Upper lobe of right lung (tissue), 1 donor: ENCODE measurements at regions not wholly inside any gene's neighbourhood (a gene's known extent, or its start where the extent isn't known, plus 50 kb on each side); places are given as distances from the start of the nearest gene placed in this dataset.

Source experiments
- ATAC-seq: fragments of 200-7000 bp; cut with Tn5 transposase; one replicate; pipeline ENCODE4 v1.9.1; 2020; ENCODE audit warnings: mild to moderate bottlenecking, moderate library complexity
- DNase-seq: peaks from one replicate; pipeline ENCODE4 v3.0.0-alpha.2; 2020
- H3K27ac ChIP-seq: fragments of 200-600 bp; one replicate; pipeline ENCODE4 v1.8.0; 2022
- H3K27me3 ChIP-seq: fragments of 200-600 bp; one replicate; pipeline ENCODE4 v1.8.0; 2022; ENCODE audit warnings: mild to moderate bottlenecking
- H3K36me3 ChIP-seq: fragments of 200-600 bp; one replicate; pipeline ENCODE4 v1.8.0; 2022
- H3K4me1 ChIP-seq: fragments of 200-600 bp; one replicate; pipeline ENCODE4 v1.8.0; 2022
- H3K4me3 ChIP-seq: fragments of 200-600 bp; one replicate; pipeline ENCODE4 v1.8.0; 2022; ENCODE audit warnings: mild to moderate bottlenecking
- H3K9me3 ChIP-seq: fragments of 200-600 bp; one replicate; pipeline ENCODE4 v1.8.0; 2022
- intact Hi-C: fragments of 100-400 bp; cut with DNase I; formaldehyde crosslinking; loops from one replicate; pipeline ENCODE4 v1.11.0; 2022
- TF ChIP-seq, protein P1 (sequence below): fragments of 200-600 bp; IDR thresholded peaks from one replicate; pipeline ENCODE4 v1.8.0; 2022; ENCODE audit warnings: antibody characterized with exemption
- donor health status: DM: no; HTN: yes; CAD: no; lungs with severe emphysema.

DNA sequence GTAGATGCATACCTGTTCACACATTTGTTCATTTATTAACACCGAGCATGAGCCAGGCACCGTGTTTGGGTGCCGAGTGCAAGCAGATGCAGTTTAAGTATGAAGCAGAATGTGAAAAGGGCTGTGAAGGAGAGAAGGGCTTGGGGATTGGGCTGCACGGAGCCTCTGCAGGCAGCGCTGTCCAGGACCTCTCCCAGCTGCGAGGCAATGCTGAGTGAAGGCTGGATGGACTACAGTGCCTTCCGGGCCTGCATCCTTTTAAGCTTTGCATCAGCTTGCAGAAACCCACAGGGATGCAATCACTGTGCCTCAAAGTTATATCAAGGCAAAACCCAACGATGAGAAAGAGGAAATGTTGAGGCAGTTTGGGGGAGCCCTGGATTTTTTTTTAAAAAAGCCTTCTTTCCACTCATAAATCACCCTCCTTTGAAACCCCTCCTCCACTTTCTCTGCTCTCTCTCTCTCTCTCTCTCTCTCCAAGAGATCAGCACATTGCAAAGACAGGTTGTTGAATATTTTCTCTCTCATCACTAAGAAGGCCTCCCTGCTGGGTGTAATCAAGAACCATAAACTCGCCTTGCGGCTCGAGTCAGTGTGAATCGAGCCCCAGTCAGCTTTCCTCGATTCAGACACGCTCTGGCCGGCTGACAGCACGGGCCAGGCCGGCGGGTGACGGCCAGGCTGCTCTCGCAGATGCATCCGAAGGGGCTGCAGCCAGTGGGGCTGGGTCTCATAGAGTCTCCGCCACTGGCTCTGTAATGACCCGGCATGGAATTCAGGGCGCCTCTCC lies 89.2 kb upstream of the POU3F1 start:
- H3K4me1 ChIP-seq: peaks cover 6% of the 10 kb centered on the region
- intact Hi-C loops: no loop called here
- no peaks in the 10 kb centered on the region for H3K9me3 ChIP-seq
- H3K27me3 ChIP-seq: peaks cover 53% of the 10 kb centered on the region
- H3K27ac ChIP-seq: no peak overlapping the region
- TF ChIP-seq, protein P1, sequence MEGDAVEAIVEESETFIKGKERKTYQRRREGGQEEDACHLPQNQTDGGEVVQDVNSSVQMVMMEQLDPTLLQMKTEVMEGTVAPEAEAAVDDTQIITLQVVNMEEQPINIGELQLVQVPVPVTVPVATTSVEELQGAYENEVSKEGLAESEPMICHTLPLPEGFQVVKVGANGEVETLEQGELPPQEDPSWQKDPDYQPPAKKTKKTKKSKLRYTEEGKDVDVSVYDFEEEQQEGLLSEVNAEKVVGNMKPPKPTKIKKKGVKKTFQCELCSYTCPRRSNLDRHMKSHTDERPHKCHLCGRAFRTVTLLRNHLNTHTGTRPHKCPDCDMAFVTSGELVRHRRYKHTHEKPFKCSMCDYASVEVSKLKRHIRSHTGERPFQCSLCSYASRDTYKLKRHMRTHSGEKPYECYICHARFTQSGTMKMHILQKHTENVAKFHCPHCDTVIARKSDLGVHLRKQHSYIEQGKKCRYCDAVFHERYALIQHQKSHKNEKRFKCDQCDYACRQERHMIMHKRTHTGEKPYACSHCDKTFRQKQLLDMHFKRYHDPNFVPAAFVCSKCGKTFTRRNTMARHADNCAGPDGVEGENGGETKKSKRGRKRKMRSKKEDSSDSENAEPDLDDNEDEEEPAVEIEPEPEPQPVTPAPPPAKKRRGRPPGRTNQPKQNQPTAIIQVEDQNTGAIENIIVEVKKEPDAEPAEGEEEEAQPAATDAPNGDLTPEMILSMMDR: no peak
- no peak for DNase-seq
- no peak overlapping the region for H3K4me3 ChIP-seq
- ATAC-seq: no peak
- H3K36me3 ChIP-seq: no peaks in the 10 kb centered on the region

DNA sequence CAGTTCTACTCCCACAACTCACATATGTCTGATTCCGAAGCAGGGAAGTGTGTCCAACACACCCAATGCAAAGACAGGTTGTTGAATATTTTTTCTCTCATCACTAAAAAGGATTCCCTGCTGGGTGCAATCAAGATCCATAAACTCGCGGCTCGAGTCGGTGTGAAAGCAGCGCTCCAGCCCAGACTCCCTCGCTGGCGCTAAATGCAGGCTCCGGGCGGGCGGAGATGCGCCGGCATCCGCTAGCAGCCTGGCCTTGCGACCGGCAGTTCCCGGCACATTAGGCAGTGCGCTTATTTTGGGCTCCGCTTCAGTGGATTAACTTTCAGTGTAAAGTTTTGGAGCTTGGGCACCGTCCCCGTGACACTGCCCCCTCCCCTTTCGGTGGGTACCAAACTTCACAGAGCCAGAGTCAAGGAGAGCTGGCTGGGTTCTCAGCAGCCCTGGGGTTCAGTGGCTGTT lies 87.7 kb upstream of the POU3F1 start:
- Histone ChIP-seq H3K36me3 (no peaks in the 10 kb centered on the region), H3K4me1 (peaks cover 6% of the 10 kb centered on the region), H3K27ac (no peak overlapping the region), H3K27me3 (peaks cover 46% of the 10 kb centered on the region), H3K9me3 (no peaks in the 10 kb centered on the region), H3K4me3 (no peak overlapping the region)
- no peak for ATAC-seq
- TF ChIP-seq, protein P1: no peak
- DNase-seq: no peak
- intact Hi-C loops: no loop called here

DNA sequence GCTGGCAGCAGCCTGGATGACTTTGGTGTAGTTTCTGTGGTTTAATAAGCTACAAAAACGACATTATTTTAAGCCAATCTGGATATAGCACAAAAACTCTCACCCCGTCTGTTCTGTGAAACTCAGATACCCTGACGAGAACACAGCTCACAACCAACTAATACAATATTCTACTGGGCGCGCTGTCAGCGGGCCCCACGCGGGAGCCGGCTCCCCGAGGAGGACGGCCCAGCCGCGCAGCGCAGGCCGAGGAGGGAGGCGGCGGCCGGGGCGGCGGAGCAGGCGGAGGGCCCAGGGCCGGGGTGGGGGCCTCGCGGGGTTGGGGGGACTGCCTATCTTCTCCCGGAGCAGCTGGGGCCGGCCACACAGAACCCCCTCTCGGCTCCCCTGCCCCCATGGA lies 87.2 kb upstream of the POU3F1 start:
- no peaks in the 10 kb centered on the region for H3K9me3 ChIP-seq
- intact Hi-C loops: no loop called here
- H3K27me3 ChIP-seq: peaks cover 46% of the 10 kb centered on the region
- no peak overlapping the region for H3K27ac ChIP-seq
- no peak for ATAC-seq
- H3K4me1 ChIP-seq: peaks cover 6% of the 10 kb centered on the region
- no peak overlapping the region for H3K4me3 ChIP-seq
- no peaks in the 10 kb centered on the region for H3K36me3 ChIP-seq
- TF ChIP-seq, protein P1: no peak
- no peak for DNase-seq

DNA sequence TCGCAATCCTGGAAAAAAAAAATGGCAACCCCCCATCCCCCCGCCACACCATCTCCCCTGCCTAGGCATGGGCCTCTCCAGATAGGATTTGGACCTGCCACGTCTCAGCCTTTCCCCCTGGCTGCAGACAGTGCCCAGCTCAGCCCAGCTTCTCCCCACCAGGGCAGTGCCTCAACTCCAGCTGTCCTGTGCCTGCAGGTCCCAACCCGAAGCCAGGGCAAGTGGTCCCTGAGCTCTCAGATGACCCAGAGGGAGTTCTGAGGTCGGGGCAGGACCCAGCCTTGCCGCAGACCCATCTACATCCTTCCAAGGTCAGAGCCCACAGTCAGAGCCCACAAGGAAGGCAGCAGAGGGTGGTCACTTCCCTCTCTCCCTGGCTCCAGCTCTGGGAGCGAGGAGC lies 86.7 kb upstream of the POU3F1 start:
- ATAC-seq: no peak
- peaks cover 46% of the 10 kb centered on the region for H3K27me3 ChIP-seq

DNA sequence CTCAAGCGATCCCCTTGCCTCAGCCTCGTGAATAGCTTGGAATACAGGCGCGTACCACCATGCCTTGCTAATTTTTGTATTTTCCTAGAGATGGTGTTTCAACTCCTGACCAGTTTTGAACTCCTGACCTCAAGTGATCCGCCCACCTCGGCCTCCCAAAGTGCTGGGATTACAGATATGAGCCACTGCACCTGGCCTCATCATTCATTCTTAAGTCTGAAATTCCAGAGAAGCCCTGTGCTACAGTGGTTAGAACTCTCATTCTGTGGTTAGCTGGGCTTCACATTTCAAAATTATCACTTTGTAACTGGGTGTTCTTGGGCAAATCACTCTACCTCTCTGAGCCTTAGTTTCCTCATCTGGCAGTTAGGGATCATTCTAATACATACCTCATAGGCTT lies 86.1 kb upstream of the POU3F1 start:
- TF ChIP-seq, protein P1: no peak
- H3K36me3 ChIP-seq: no peaks in the 10 kb centered on the region
- no peak overlapping the region for H3K27ac ChIP-seq
- DNase-seq (no peak), ATAC-seq (no peak)
- intact Hi-C loops: no loop called here
- no peaks in the 10 kb centered on the region for H3K9me3 ChIP-seq
- peaks cover 46% of the 10 kb centered on the region for H3K27me3 ChIP-seq
- H3K4me1 ChIP-seq: no peaks in the 10 kb centered on the region
- no peak overlapping the region for H3K4me3 ChIP-seq

More for the DNA sequence above, 86.7 kb upstream of the POU3F1 start:
- no peaks in the 10 kb centered on the region for H3K9me3 ChIP-seq
- intact Hi-C loops: no loop called here
- H3K27ac ChIP-seq: no peak overlapping the region
- H3K4me1 ChIP-seq: peaks cover 1% of the 10 kb centered on the region
- TF ChIP-seq, protein P1: no peak
- H3K36me3 ChIP-seq: no peaks in the 10 kb centered on the region
- no peak for DNase-seq
- no peak overlapping the region for H3K4me3 ChIP-seq
